ENCODE measurements at regions not wholly inside any gene's neighbourhood (a gene's known extent, or its start where the extent isn't known, plus 50 kb on each side); places are given as distances from the start of the nearest gene placed in this dataset.

DNA sequence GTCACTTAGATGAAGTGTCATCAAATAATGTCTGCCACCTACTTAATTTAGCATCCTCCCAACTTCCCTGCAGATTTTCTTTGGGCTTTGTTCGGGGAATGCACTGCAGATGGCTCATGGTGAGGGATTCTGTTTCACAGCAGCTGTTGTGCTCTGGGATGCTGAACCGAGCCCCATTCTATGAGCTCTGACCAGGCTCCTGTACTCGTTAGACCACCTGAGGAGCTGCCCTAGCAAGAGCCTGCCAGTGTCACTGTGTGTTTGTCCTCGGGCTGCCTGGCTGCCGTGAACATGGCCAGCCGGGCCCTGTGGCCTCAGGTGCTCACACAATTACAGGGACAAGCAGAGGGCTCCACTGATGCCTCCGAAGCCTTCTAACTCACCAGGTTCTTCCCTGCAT is 238.8 kb upstream of the ECI2 start:
- no peak for ATAC-seq
- WGBS (ENCODE audit: insufficient coverage, low coverage, missing lambda C conversion rate) = 34% methylated on average over 7 of the region's 7 CpGs
- Histone ChIP-seq H3K36me3 (ENCODE audit: control insufficient read depth, insufficient read depth, low read length) (no peaks in the 10 kb centered on the region), H3K9me1 (ENCODE audit: control insufficient read depth, insufficient read depth, low read length) (no peaks in the 10 kb centered on the region), H3K27ac (ENCODE audit: extremely low read depth, low read depth, low read length) (no peak overlapping the region), H3K4me1 (replicated peaks in 1 of 2; ENCODE audit: control insufficient read depth in 2 of 2, insufficient read depth in 2 of 2, low read length in 2 of 2) (peaks cover 16 to 37% of the 10 kb centered on the region in 2 experiments), H3K9ac (ENCODE audit: insufficient read depth in 1 of 2, low read depth in 2 of 2, low read length in 2 of 2) (0 out of 4 replicates have a peak overlapping the region, but pooled peaks of 1 of the 2 experiments have one; percentile 15), H3K27me3 (ENCODE audit: control insufficient read depth in 2 of 2, insufficient read depth in 2 of 2, low read length in 2 of 2) (peaks cover 0 to 17% of the 10 kb centered on the region in 2 experiments; a peak in 2 of 5 replicates), H3K4me3 (no peak overlapping the region), H3K79me2 (ENCODE audit: control insufficient read depth, insufficient read depth, low read length) (no peaks in the 10 kb centered on the region), H3K4me2 (ENCODE audit: insufficient read depth, low read length) (no peak overlapping the region), H2AFZ (ENCODE audit: low read depth, low read length) (no peak overlapping the region), H4K20me1 (replicated peaks; ENCODE audit: control insufficient read depth, insufficient read depth, low read length) (no peaks in the 10 kb centered on the region), H3K9me3 (replicated peaks; ENCODE audit: control insufficient read depth, insufficient read depth, low read depth, low read length) (no peaks in the 10 kb centered on the region)
- no peak for DNase-seq (ENCODE audit: extremely low read depth in 1 of 4, low spot score in 3 of 4)
- TF ChIP-seq RNF2 (IDR thresholded peaks at IDR 0.05) (no peak), TBL1XR1 (IDR thresholded peaks at IDR 0.05; ENCODE audit: low read length in 2 of 2) (no peak), ZBTB1 (CRISPR knock-in tag; IDR thresholded peaks at IDR 0.05; ENCODE audit: borderline replicate concordance, low read depth) (no peak), FOXP1 (CRISPR knock-in tag; IDR thresholded peaks at IDR 0.05) (no peak), MTA2 (IDR thresholded peaks at IDR 0.05; ENCODE audit: low read depth) (no peak), RBFOX2 (IDR thresholded peaks at IDR 0.05; ENCODE audit: low read depth, low read length) (no peak), THRAP3 (IDR thresholded peaks at IDR 0.05; ENCODE audit: borderline replicate concordance) (no peak), PTTG1 (tag; IDR thresholded peaks at IDR 0.05; ENCODE audit: low read depth) (no peak), CBX1 (IDR thresholded peaks at IDR 0.05; ENCODE audit: low read depth) (no peak), TAF7 (tag; IDR thresholded peaks at IDR 0.05) (no peak), ZFX (CRISPR knock-in tag; IDR thresholded peaks at IDR 0.05) (no peak)
- TF ChIP-seq, protein P1, sequence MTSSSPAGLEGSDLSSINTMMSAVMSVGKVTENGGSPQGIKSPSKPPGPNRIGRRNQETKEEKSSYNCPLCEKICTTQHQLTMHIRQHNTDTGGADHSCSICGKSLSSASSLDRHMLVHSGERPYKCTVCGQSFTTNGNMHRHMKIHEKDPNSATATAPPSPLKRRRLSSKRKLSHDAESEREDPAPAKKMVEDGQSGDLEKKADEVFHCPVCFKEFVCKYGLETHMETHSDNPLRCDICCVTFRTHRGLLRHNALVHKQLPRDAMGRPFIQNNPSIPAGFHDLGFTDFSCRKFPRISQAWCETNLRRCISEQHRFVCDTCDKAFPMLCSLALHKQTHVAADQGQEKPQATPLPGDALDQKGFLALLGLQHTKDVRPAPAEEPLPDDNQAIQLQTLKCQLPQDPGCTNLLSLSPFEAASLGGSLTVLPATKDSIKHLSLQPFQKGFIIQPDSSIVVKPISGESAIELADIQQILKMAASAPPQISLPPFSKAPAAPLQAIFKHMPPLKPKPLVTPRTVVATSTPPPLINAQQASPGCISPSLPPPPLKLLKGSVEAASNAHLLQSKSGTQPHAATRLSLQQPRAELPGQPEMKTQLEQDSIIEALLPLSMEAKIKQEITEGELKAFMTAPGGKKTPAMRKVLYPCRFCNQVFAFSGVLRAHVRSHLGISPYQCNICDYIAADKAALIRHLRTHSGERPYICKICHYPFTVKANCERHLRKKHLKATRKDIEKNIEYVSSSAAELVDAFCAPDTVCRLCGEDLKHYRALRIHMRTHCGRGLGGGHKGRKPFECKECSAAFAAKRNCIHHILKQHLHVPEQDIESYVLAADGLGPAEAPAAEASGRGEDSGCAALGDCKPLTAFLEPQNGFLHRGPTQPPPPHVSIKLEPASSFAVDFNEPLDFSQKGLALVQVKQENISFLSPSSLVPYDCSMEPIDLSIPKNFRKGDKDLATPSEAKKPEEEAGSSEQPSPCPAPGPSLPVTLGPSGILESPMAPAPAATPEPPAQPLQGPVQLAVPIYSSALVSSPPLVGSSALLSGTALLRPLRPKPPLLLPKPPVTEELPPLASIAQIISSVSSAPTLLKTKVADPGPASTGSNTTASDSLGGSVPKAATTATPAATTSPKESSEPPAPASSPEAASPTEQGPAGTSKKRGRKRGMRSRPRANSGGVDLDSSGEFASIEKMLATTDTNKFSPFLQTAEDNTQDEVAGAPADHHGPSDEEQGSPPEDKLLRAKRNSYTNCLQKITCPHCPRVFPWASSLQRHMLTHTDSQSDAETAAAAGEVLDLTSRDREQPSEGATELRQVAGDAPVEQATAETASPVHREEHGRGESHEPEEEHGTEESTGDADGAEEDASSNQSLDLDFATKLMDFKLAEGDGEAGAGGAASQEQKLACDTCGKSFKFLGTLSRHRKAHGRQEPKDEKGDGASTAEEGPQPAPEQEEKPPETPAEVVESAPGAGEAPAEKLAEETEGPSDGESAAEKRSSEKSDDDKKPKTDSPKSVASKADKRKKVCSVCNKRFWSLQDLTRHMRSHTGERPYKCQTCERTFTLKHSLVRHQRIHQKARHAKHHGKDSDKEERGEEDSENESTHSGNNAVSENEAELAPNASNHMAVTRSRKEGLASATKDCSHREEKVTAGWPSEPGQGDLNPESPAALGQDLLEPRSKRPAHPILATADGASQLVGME (CRISPR knock-in tag; IDR thresholded peaks at IDR 0.05) = no peak
- TF ChIP-seq, protein P2, sequence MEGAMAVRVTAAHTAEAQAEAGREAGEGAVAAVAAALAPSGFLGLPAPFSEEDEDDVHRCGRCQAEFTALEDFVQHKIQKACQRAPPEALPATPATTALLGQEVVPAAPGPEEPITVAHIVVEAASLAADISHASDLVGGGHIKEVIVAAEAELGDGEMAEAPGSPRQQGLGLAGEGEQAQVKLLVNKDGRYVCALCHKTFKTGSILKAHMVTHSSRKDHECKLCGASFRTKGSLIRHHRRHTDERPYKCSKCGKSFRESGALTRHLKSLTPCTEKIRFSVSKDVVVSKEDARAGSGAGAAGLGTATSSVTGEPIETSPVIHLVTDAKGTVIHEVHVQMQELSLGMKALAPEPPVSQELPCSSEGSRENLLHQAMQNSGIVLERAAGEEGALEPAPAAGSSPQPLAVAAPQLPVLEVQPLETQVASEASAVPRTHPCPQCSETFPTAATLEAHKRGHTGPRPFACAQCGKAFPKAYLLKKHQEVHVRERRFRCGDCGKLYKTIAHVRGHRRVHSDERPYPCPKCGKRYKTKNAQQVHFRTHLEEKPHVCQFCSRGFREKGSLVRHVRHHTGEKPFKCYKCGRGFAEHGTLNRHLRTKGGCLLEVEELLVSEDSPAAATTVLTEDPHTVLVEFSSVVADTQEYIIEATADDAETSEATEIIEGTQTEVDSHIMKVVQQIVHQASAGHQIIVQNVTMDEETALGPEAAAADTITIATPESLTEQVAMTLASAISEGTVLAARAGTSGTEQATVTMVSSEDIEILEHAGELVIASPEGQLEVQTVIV (CRISPR knock-in tag; IDR thresholded peaks at IDR 0.05; ENCODE audit: borderline replicate concordance) = no peak
- POLR2A ChIA-PET = no interaction called here
- in situ Hi-C loops (cut with MboI) (no loop called here), intact Hi-C loops (cut with micrococcal nuclease) (no loop called here)
- no TSS peak for BruUV-seq (replicated peaks)
- CTCF ChIA-PET (ENCODE audit: low intra/inter-chr PET ratio) = no interaction called here
- FAIRE-seq = no peak

Measured in K562 (cell line).